ENCODE measurements at regions not wholly inside any gene's neighbourhood (a gene's known extent, or its start where the extent isn't known, plus 50 kb on each side); places are given as distances from the start of the nearest gene placed in this dataset.
"Not testable (repeated sequence)": the region's sequence is repeated elsewhere in the genome, so short reads cannot be mapped to it uniquely, and the experiment has no call there.

DNA sequence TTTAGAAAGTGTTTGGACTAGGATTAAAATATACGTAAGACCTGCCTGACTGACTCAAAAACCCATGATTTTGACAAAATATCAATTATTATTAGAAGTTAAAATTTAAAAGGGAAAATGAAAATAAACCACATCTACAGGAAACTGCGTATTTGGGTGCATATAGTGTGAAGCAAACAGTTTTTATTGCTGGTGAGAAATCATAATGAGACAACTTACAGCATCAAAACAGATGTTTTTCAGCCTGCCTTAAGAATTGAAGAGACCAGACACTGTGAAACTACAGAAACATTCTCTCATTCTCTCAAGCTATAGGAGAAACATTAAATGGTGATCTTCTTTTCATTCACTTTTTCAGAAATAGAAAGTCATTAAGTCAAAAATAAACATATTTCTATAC is 62.9 kb downstream of the RAD51AP2 start (continued):
- TF ChIP-seq CHD1 (IDR thresholded peaks at IDR 0.05; ENCODE audit: low read depth, low read length) (no peak), EGR1 (IDR thresholded peaks at IDR 0.05; ENCODE audit: borderline replicate concordance in 1 of 2, low read depth in 2 of 2, low read length in 2 of 2) (no peak), FOXK2 (IDR thresholded peaks at IDR 0.05) (no peak), ZNF207 (IDR thresholded peaks at IDR 0.05; ENCODE audit: borderline replicate concordance) (no peak), LARP7 (IDR thresholded peaks at IDR 0.05) (no peak), EZH2 (IDR thresholded peaks at IDR 0.05; ENCODE audit: borderline replicate concordance, control insufficient read depth, low read depth, low read length) (no peak)

DNA sequence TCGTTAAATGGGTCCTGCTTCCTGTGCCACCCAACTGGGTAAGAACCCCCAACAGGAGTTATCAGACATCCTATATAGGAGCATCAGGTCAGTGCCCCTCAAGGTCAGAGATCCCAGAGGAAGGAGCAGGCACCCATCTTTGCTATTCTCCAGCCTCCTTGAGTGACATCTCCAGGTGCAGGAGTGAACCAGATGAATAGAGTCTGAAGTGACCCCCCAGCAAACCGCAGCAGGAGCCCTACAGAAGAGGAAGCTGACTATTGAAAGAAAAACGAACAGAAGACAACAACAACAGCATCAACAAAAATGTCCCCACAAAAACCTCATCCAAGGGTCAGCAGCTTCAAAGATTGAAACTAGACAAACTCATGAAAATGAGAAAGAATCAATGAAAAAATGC is 72.0 kb downstream of the RAD51AP2 start:
- not testable (repeated sequence) for BruUV-seq (replicated peaks)

DNA sequence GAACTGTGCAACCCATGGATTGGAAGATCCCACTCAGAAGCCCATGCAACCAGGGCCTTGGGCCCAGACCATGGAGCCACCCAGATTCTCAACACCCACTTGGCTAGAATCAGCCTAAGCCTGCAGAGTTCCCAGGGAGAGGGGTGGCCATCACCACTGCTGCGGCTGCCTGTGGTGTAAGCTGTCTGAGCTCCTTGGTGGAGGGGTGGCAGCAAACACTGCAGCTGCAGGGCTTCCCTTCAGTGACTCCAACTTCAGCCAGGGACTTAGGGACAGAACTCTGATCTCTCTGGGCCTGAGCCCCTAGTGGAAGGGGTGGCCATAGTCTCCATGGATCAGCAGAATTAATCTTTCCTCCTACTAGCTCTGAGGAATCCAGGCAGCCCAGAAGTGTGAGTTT is 72.5 kb downstream of the RAD51AP2 start:
- Histone ChIP-seq H3K9ac (ENCODE audit: control insufficient read depth, insufficient read depth, low read length) (no peak overlapping the region), H3K27ac (ENCODE audit: control insufficient read depth, insufficient read depth) (no peak overlapping the region), H3K27me3 (replicated peaks in 1 of 2; ENCODE audit: control insufficient read depth in 2 of 2, insufficient read depth in 2 of 2, low read length in 1 of 2) (no peaks in the 10 kb centered on the region), H3K4me3 (no peak overlapping the region), H3K36me3 (ENCODE audit: control insufficient read depth in 2 of 2, insufficient read depth in 2 of 2, low read length in 1 of 2) (no peaks in the 10 kb centered on the region), H4K20me1 (ENCODE audit: control insufficient read depth, insufficient read depth) (no peaks in the 10 kb centered on the region), H3K4me2 (ENCODE audit: control insufficient read depth, insufficient read depth) (no peak overlapping the region), H3K4me1 (ENCODE audit: control insufficient read depth, insufficient read depth, low read length) (no peaks in the 10 kb centered on the region), H3K79me2 (ENCODE audit: control insufficient read depth, insufficient read depth, low read length) (no peaks in the 10 kb centered on the region), H3K9me3 (replicated peaks; ENCODE audit: control insufficient read depth, insufficient read depth, low read length) (no peaks in the 10 kb centered on the region), H2AFZ (ENCODE audit: control insufficient read depth, low read depth, low read length) (no peak overlapping the region)
- ATAC-seq (no peak), FAIRE-seq (no peak), DNase-seq (ENCODE audit: low read depth, low spot score) (no peak)
- 0% methylated on average over 1 of the region's 1 CpG for WGBS (ENCODE audit: insufficient coverage, insufficient replicate concordance, low lambda C conversion rate, missing lambda C conversion rate)
- ChIA-PET CTCF (interaction anchor here (1.2 kb wide), 1 partner anchor 225 kb away, joined by 3 read pairs; no protein-coding TSS in a partner anchor), POLR2A (no interaction called here), RAD21 (ENCODE audit: unreplicated experiment) (no interaction called here), SMC1A (ENCODE audit: uncharacterized antibody, unreplicated experiment) (no interaction called here)
- in situ Hi-C loops (cut with MboI), result no loop called here
- BruUV-seq (replicated peaks), result no TSS peak
- intact Hi-C loops (cut with micrococcal nuclease; ENCODE audit: unreplicated experiment), result no loop called here
- TF ChIP-seq, protein P1, sequence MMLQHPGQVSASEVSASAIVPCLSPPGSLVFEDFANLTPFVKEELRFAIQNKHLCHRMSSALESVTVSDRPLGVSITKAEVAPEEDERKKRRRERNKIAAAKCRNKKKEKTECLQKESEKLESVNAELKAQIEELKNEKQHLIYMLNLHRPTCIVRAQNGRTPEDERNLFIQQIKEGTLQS (IDR thresholded peaks at IDR 0.05; ENCODE audit: borderline replicate concordance, extremely low read depth, low read depth, low read length), result no peak
- TF ChIP-seq TARDBP (IDR thresholded peaks at IDR 0.05; ENCODE audit: borderline replicate concordance) (no peak), GABPA (IDR thresholded peaks at IDR 0.05; ENCODE audit: low read depth) (no peak), ZNF384 (IDR thresholded peaks at IDR 0.05; ENCODE audit: borderline replicate concordance, low read depth, low read length) (no peak), NBN (IDR thresholded peaks at IDR 0.05) (no peak), BACH1 (IDR thresholded peaks at IDR 0.05; ENCODE audit: borderline replicate concordance) (no peak), CREB1 (IDR thresholded peaks at IDR 0.05; ENCODE audit: low read depth) (no peak), BCL11A (IDR thresholded peaks at IDR 0.05; ENCODE audit: low read depth, low read length) (no peak), RFX5 (IDR thresholded peaks at IDR 0.05; ENCODE audit: low read depth, low read length) (no peak)
- TF ChIP-seq, protein P2, sequence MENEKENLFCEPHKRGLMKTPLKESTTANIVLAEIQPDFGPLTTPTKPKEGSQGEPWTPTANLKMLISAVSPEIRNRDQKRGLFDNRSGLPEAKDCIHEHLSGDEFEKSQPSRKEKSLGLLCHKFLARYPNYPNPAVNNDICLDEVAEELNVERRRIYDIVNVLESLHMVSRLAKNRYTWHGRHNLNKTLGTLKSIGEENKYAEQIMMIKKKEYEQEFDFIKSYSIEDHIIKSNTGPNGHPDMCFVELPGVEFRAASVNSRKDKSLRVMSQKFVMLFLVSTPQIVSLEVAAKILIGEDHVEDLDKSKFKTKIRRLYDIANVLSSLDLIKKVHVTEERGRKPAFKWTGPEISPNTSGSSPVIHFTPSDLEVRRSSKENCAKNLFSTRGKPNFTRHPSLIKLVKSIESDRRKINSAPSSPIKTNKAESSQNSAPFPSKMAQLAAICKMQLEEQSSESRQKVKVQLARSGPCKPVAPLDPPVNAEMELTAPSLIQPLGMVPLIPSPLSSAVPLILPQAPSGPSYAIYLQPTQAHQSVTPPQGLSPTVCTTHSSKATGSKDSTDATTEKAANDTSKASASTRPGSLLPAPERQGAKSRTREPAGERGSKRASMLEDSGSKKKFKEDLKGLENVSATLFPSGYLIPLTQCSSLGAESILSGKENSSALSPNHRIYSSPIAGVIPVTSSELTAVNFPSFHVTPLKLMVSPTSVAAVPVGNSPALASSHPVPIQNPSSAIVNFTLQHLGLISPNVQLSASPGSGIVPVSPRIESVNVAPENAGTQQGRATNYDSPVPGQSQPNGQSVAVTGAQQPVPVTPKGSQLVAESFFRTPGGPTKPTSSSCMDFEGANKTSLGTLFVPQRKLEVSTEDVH (IDR thresholded peaks at IDR 0.05; ENCODE audit: low read depth, partially characterized antibody), result no peak

More for the DNA sequence above, 72.0 kb downstream of the RAD51AP2 start:
- H2AFZ ChIP-seq (ENCODE audit: control insufficient read depth, low read depth, low read length); H3K27me3 ChIP-seq (replicated peaks in 1 of 2; ENCODE audit: control insufficient read depth in 2 of 2, insufficient read depth in 2 of 2, low read length in 1 of 2); H3K79me2 ChIP-seq (ENCODE audit: control insufficient read depth, insufficient read depth, low read length); SMC1A ChIA-PET (ENCODE audit: uncharacterized antibody, unreplicated experiment); H3K9ac ChIP-seq (ENCODE audit: control insufficient read depth, insufficient read depth, low read length); H3K4me1 ChIP-seq (ENCODE audit: control insufficient read depth, insufficient read depth, low read length); FAIRE-seq; intact Hi-C loops (cut with micrococcal nuclease; ENCODE audit: unreplicated experiment); DNase-seq (ENCODE audit: low read depth, low spot score); H3K4me3 ChIP-seq; in situ Hi-C loops (cut with MboI); POLR2A ChIA-PET; H3K9me3 ChIP-seq (replicated peaks; ENCODE audit: control insufficient read depth, insufficient read depth, low read length); CTCF ChIA-PET; H3K27ac ChIP-seq (ENCODE audit: control insufficient read depth, insufficient read depth); H3K36me3 ChIP-seq (ENCODE audit: control insufficient read depth in 2 of 2, insufficient read depth in 2 of 2, low read length in 1 of 2); ATAC-seq; H4K20me1 ChIP-seq (ENCODE audit: control insufficient read depth, insufficient read depth); H3K4me2 ChIP-seq (ENCODE audit: control insufficient read depth, insufficient read depth); RAD21 ChIA-PET (ENCODE audit: unreplicated experiment): not testable (repeated sequence)
- WGBS (ENCODE audit: insufficient coverage, insufficient replicate concordance, low lambda C conversion rate, missing lambda C conversion rate), result 2% methylated on average over 3 of the region's 3 CpGs
